Stimulated activated CD8-positive, alpha-beta memory T cell treated with anti-CD3 and anti-CD28 coated beads, Interleukin-15, amount 100 ng/mL, for 1 hour (primary cell): ENCODE measurements at regions not wholly inside any gene's neighbourhood (a gene's known extent, or its start where the extent isn't known, plus 50 kb on each side); places are given as distances from the start of the nearest gene placed in this dataset.

Experiments
- DNase-seq: peaks from one replicate; pipeline ENCODE4 v3.0.0-alpha.2; 2020; ENCODE audit warnings: low read depth

GRCh38 chr6:14274546-14275492, 157.2 kb downstream of the CD83 start:
- no peak for DNase-seq

- no peak for DNase-seq
Measured at GRCh38 chr6:14275493-14275851, 157.9 kb downstream of the CD83 start.

GRCh38 chr6:14276071-14276470, 158.5 kb downstream of the CD83 start:
- no peak for DNase-seq

GRCh38 chr6:14276667-14277404, 159.3 kb downstream of the CD83 start:
- no peak for DNase-seq

- DNase-seq: no peak
Measured at GRCh38 chr6:14277405-14277930, 159.9 kb downstream of the CD83 start.

- no peak for DNase-seq
Measured at GRCh38 chr6:14278006-14278405, 160.4 kb downstream of the CD83 start.

GRCh38 chr6:14278446-14278845, 160.9 kb downstream of the CD83 start:
- DNase-seq: no peak

GRCh38 chr6:14280006-14280510, 162.5 kb downstream of the CD83 start:
- no peak for DNase-seq

GRCh38 chr6:14280766-14281293, 163.3 kb downstream of the CD83 start:
- DNase-seq: no peak

- DNase-seq: no peak
Measured at GRCh38 chr6:14281811-14282660, 164.5 kb downstream of the CD83 start.

- DNase-seq: no peak
Measured at GRCh38 chr6:14282854-14283505, 165.4 kb downstream of the CD83 start.

- no peak for DNase-seq
Measured at GRCh38 chr6:14283600-14284235, 166.1 kb downstream of the CD83 start.

- DNase-seq: no peak
Measured at GRCh38 chr6:14284969-14285590, 167.5 kb downstream of the CD83 start.

GRCh38 chr6:14286144-14286543, 168.6 kb downstream of the CD83 start:
- DNase-seq: no peak

GRCh38 chr6:14286634-14287428, 169.3 kb downstream of the CD83 start:
- DNase-seq: no peak

- no peak for DNase-seq
Measured at GRCh38 chr6:14287707-14288106, 170.1 kb downstream of the CD83 start.

GRCh38 chr6:14288910-14289309, 171.3 kb downstream of the CD83 start:
- DNase-seq: no peak

GRCh38 chr6:14290041-14290771, 172.6 kb downstream of the CD83 start:
- no peak for DNase-seq
